Mesenchymal stem cell (in vitro differentiated cells and primary cell): ENCODE measurements at regions not wholly inside any gene's neighbourhood (a gene's known extent, or its start where the extent isn't known, plus 50 kb on each side); places are given as distances from the start of the nearest gene placed in this dataset.

Experiments
- DNase-seq: peaks from one replicate; pipeline ENCODE4 v3.0.0-alpha.2; 2013
- H2AFZ ChIP-seq: one replicate; pipeline ENCODE4 v1.6.1; 2013; ENCODE audit warnings: low read depth, mild to moderate bottlenecking, control low read depth, inconsistent platforms, low read length, moderate library complexity
- H2AK5ac ChIP-seq: 2 replicates; pipeline ENCODE4 v1.6.1; 2013; ENCODE audit warnings: low read length, moderate library complexity, mild to moderate bottlenecking, inconsistent platforms; ENCODE audit not compliant: severe bottlenecking
- H2BK120ac ChIP-seq: one replicate; pipeline ENCODE4 v1.6.1; 2013; ENCODE audit warnings: low read depth, mild to moderate bottlenecking, inconsistent platforms, low read length, moderate library complexity
- H2BK12ac ChIP-seq, 2 experiments: one replicate each; pipeline ENCODE4 v1.6.1; 2013; ENCODE audit warnings: inconsistent platforms in 2 of 2, low read length in 2 of 2, mild to moderate bottlenecking in 2 of 2, moderate library complexity in 2 of 2, control low read depth in 1 of 2
- H2BK15ac ChIP-seq: one replicate; pipeline ENCODE4 v1.6.1; 2013; ENCODE audit warnings: mild to moderate bottlenecking, low read depth, inconsistent platforms; ENCODE audit not compliant: poor library complexity, severe bottlenecking
- H2BK5ac ChIP-seq: 2 replicates; pipeline ENCODE4 v1.6.1; 2013; ENCODE audit warnings: low read depth, mild to moderate bottlenecking, low read length, control low read depth, inconsistent platforms; ENCODE audit not compliant: poor library complexity, severe bottlenecking
- H3K14ac ChIP-seq, 2 experiments: one replicate each; pipeline ENCODE4 v1.6.1; 2013; ENCODE audit warnings: inconsistent platforms in 2 of 2, low read length in 2 of 2, control low read depth in 1 of 2, mild to moderate bottlenecking in 1 of 2, moderate library complexity in 1 of 2
- H3K18ac ChIP-seq, 2 experiments: one replicate each; pipeline ENCODE4 v1.6.1; 2013; ENCODE audit warnings: inconsistent platforms in 2 of 2, low read length in 2 of 2, control low read depth in 1 of 2, low read depth in 1 of 2, mild to moderate bottlenecking in 1 of 2
- H3K23ac ChIP-seq, 2 experiments: one replicate each; pipeline ENCODE4 v1.6.1; 2013; ENCODE audit warnings: inconsistent platforms in 2 of 2, low read length in 2 of 2, mild to moderate bottlenecking in 2 of 2, moderate library complexity in 2 of 2, control low read depth in 1 of 2
- H3K27ac ChIP-seq: 2 replicates; pipeline ENCODE4 v1.5.1; 2013; ENCODE audit warnings: mild to moderate bottlenecking, moderate library complexity, low read length, control low read depth, inconsistent platforms; ENCODE audit not compliant: poor library complexity, severe bottlenecking
- H3K27me3 ChIP-seq, 2 experiments: 2 replicates each; pipeline versions ENCODE4 v1.6.1 to v1.7.0; 2013; ENCODE audit warnings: low read length in 2 of 2, mild to moderate bottlenecking in 2 of 2, moderate library complexity in 2 of 2, control low read depth in 1 of 2, inconsistent platforms in 1 of 2; ENCODE audit not compliant: control insufficient read depth in 1 of 2, insufficient read depth in 1 of 2
- H3K36me3 ChIP-seq, 2 experiments: 2 replicates each; pipeline versions ENCODE4 v1.6.1 to v1.7.0; 2013; ENCODE audit warnings: low read length in 2 of 2, control low read depth in 1 of 2, inconsistent platforms in 1 of 2, low read depth in 1 of 2, mild to moderate bottlenecking in 1 of 2; ENCODE audit not compliant: insufficient read depth in 2 of 2, control insufficient read depth in 1 of 2
- H3K4ac ChIP-seq, 2 experiments: one replicate each; pipeline ENCODE4 v1.6.1; 2013; ENCODE audit warnings: inconsistent platforms in 2 of 2, low read length in 2 of 2, mild to moderate bottlenecking in 2 of 2, moderate library complexity in 2 of 2, control low read depth in 1 of 2, low read depth in 1 of 2
- H3K4me1 ChIP-seq: 2 replicates; pipeline ENCODE4 v1.6.1; 2013; ENCODE audit warnings: low read depth, low read length, control low read depth; ENCODE audit not compliant: control insufficient read depth, insufficient read depth
- H3K4me2 ChIP-seq: 2 replicates; pipeline ENCODE4 v1.6.1; 2013; ENCODE audit warnings: low read length, mild to moderate bottlenecking, inconsistent platforms; ENCODE audit not compliant: poor library complexity, severe bottlenecking
- H3K4me3 ChIP-seq, 2 experiments: 2 replicates each; pipeline versions ENCODE4 v1.5.1 to v1.7.0; 2013; ENCODE audit warnings: low read length in 2 of 2, mild to moderate bottlenecking in 2 of 2, control low read depth in 1 of 2, low read depth in 1 of 2; ENCODE audit not compliant: insufficient read depth in 1 of 2
- H3K79me1 ChIP-seq: replicated peaks from 2 replicates; pipeline ENCODE4 v1.6.1; 2013; ENCODE audit warnings: mild to moderate bottlenecking, control low read depth, low read length, inconsistent platforms; ENCODE audit not compliant: poor library complexity, severe bottlenecking
- H3K9ac ChIP-seq: 2 replicates; pipeline ENCODE4 v1.7.0; 2013; ENCODE audit warnings: mild to moderate bottlenecking, low read length, moderate library complexity
- H3K9me3 ChIP-seq: 2 replicates; pipeline ENCODE4 v1.7.0; 2013; ENCODE audit warnings: mild to moderate bottlenecking, low read length; ENCODE audit not compliant: control insufficient read depth
- H4K8ac ChIP-seq: one replicate; pipeline ENCODE4 v1.6.1; 2013; ENCODE audit warnings: inconsistent platforms, mild to moderate bottlenecking, low read length, moderate library complexity
- H4K91ac ChIP-seq: one replicate; pipeline ENCODE4 v1.6.1; 2013; ENCODE audit warnings: mild to moderate bottlenecking, low read length, inconsistent platforms
- WGBS: methylation state at CpG from one replicate; pipeline ENCODE4 v1.1.7; 2013; ENCODE audit warnings: mixed read lengths; 5-methylcytosine and 5-hydroxymethylcytosine counted together

- peaks cover 8% of the 10 kb centered on the region for H3K4me1 ChIP-seq
- H2BK12ac ChIP-seq: no peak overlapping the region
- peak overlapping the region; percentile 47 for H4K8ac ChIP-seq
- peak overlapping the region in 1 of 2 experiments; percentile 67 for H3K18ac ChIP-seq
- H3K27me3 ChIP-seq: no peaks in the 10 kb centered on the region
- H3K23ac ChIP-seq: no peak overlapping the region
- H2BK120ac ChIP-seq: no peak overlapping the region
- no peak overlapping the region for H3K14ac ChIP-seq
- no peaks in the 10 kb centered on the region for H3K79me1 ChIP-seq
- peak overlapping the region in 1 of 2 experiments; percentile 43 for H3K4ac ChIP-seq
- no peak overlapping the region for H3K4me3 ChIP-seq
- no peaks in the 10 kb centered on the region for H3K9me3 ChIP-seq
- no peak overlapping the region for H2BK5ac ChIP-seq
- no peak overlapping the region for H2BK15ac ChIP-seq
- H3K9ac ChIP-seq: no peak overlapping the region
- WGBS: 97% methylated on average over 6 of the region's 7 CpGs
- H2AFZ ChIP-seq: no peak overlapping the region
- DNase-seq: no peak
- H2AK5ac ChIP-seq: no peak overlapping the region
- peak overlapping the region; percentile 19 for H3K27ac ChIP-seq
- H4K91ac ChIP-seq: no peak overlapping the region
- no peaks in the 10 kb centered on the region for H3K36me3 ChIP-seq
- H3K4me2 ChIP-seq: no peak overlapping the region
These were observed 84.9 kb upstream of the ANKRD55 start for GRCh38 chr5:56317923-56318561.

- no peak overlapping the region for H3K4me2 ChIP-seq
- H3K4ac ChIP-seq: no peak overlapping the region
- H3K14ac ChIP-seq: no peak overlapping the region
- H2BK5ac ChIP-seq: no peak overlapping the region
- no peak overlapping the region for H4K8ac ChIP-seq
- WGBS: 64% methylated on average over 4 of the region's 4 CpGs
- no peak overlapping the region for H3K23ac ChIP-seq
- H3K79me1 ChIP-seq: no peaks in the 10 kb centered on the region
- peaks cover 0 to under 1% of the 10 kb centered on the region in 2 experiments for H3K27me3 ChIP-seq
- no peak overlapping the region for H2AK5ac ChIP-seq
- no peak overlapping the region for H2BK15ac ChIP-seq
- H4K91ac ChIP-seq: no peak overlapping the region
- H3K36me3 ChIP-seq: no peaks in the 10 kb centered on the region
- DNase-seq: no peak
- no peak overlapping the region for H3K4me3 ChIP-seq
- no peak overlapping the region for H3K18ac ChIP-seq
- H2AFZ ChIP-seq: no peak overlapping the region
- H3K4me1 ChIP-seq: peaks cover 8% of the 10 kb centered on the region
- no peak overlapping the region for H3K9ac ChIP-seq
- H3K27ac ChIP-seq: no peak overlapping the region
- H3K9me3 ChIP-seq: no peaks in the 10 kb centered on the region
- H2BK120ac ChIP-seq: no peak overlapping the region
- H2BK12ac ChIP-seq: no peak overlapping the region
These were observed 83.3 kb upstream of the ANKRD55 start for GRCh38 chr5:56316299-56316994.

GRCh38 chr5:56314529-56314928, 81.4 kb upstream of the ANKRD55 start:
- Histone ChIP-seq H2AFZ (no peak overlapping the region), H3K79me1 (no peaks in the 10 kb centered on the region), H3K9ac (no peak overlapping the region), H2BK5ac (no peak overlapping the region), H3K9me3 (no peaks in the 10 kb centered on the region), H2AK5ac (peak overlapping the region; percentile 69), H3K27ac (no peak overlapping the region), H3K4me2 (no peak overlapping the region), H3K4ac (no peak overlapping the region), H3K4me1 (peaks cover 9% of the 10 kb centered on the region), H3K27me3 (peaks cover 0 to 15% of the 10 kb centered on the region in 2 experiments), H4K91ac (no peak overlapping the region), H2BK120ac (peak overlapping the region; percentile 23), H3K4me3 (no peak overlapping the region), H3K23ac (no peak overlapping the region), H2BK12ac (peak overlapping the region in 1 of 2 experiments; percentile 34), H3K36me3 (no peaks in the 10 kb centered on the region), H4K8ac (peak overlapping the region; percentile 81), H3K14ac (no peak overlapping the region), H2BK15ac (no peak overlapping the region), H3K18ac (peak overlapping the region in 1 of 2 experiments; percentile 30)
- 77% methylated on average over 4 of the region's 6 CpGs for WGBS
- no peak for DNase-seq

- no peak overlapping the region for H4K91ac ChIP-seq
- DNase-seq: no peak
- H2BK5ac ChIP-seq: no peak overlapping the region
- H3K27me3 ChIP-seq: peaks cover 0 to 15% of the 10 kb centered on the region in 2 experiments
- no peak overlapping the region for H4K8ac ChIP-seq
- no peak overlapping the region for H3K18ac ChIP-seq
- H3K4me1 ChIP-seq: peaks cover 7% of the 10 kb centered on the region
- peak overlapping the region; percentile 45 for H2BK15ac ChIP-seq
- peak overlapping the region; percentile 73 for H2AK5ac ChIP-seq
- no peak overlapping the region for H3K27ac ChIP-seq
- H3K79me1 ChIP-seq: no peaks in the 10 kb centered on the region
- H3K4ac ChIP-seq: peak overlapping the region in 1 of 2 experiments; percentile 22
- no peak overlapping the region for H2BK120ac ChIP-seq
- peak overlapping the region; percentile 10 to 79 for H2BK12ac ChIP-seq
- no peak overlapping the region for H3K14ac ChIP-seq
- no peaks in the 10 kb centered on the region for H3K9me3 ChIP-seq
- no peak overlapping the region for H2AFZ ChIP-seq
- H3K36me3 ChIP-seq: no peaks in the 10 kb centered on the region
- no peak overlapping the region for H3K23ac ChIP-seq
- H3K9ac ChIP-seq: no peak overlapping the region
- no peak overlapping the region for H3K4me2 ChIP-seq
- no peak overlapping the region for H3K4me3 ChIP-seq
These were observed 80.5 kb upstream of the ANKRD55 start for GRCh38 chr5:56313596-56313995.
